ENCODE measurements at regions not wholly inside any gene's neighbourhood (a gene's known extent, or its start where the extent isn't known, plus 50 kb on each side); places are given as distances from the start of the nearest gene placed in this dataset.

- ATAC-seq: peak in 1 of 8 donors; percentile 39
- peak overlapping the region in 1 of 10 donors; percentile 29 for H3K27ac ChIP-seq
These were observed 103.2 kb downstream of the FAM161A start for GRCh38 chr2:61750624-61751023.

GRCh38 chr2:61742955-61743354 is 110.9 kb downstream of the FAM161A start:
- no peaks in the 10 kb centered on the region for H3K4me1 ChIP-seq
- no peak overlapping the region for H3K27ac ChIP-seq
- no peaks in the 10 kb centered on the region for H3K36me3 ChIP-seq
- no peak overlapping the region for H3K4me3 ChIP-seq
- ATAC-seq: no peak
- no peaks in the 10 kb centered on the region for H3K9me3 ChIP-seq
- no peak for DNase-seq
- intact Hi-C loops (cut with DNase I): no loop called here
- TF ChIP-seq CTCF (IDR thresholded peaks at IDR 0.05): no peak
- H3K27me3 ChIP-seq: no peaks in the 10 kb centered on the region
- WGBS, 2 donors: 90 to 93% methylated on average over 6 of the region's 6 CpGs

More at GRCh38 chr2:61750624-61751023, 103.2 kb downstream of the FAM161A start:
- H3K9me3 ChIP-seq: peaks cover 0 to 22% (median 8%) of the 10 kb centered on the region in 11 donors
- TF ChIP-seq CTCF (IDR thresholded peaks at IDR 0.05): no peak
- H3K27me3 ChIP-seq: no peaks in the 10 kb centered on the region
- no peaks in the 10 kb centered on the region for H3K36me3 ChIP-seq
- intact Hi-C loops (cut with DNase I): no loop called here
- peaks cover 0 to 6% (median 0%) of the 10 kb centered on the region in 9 donors for H3K4me1 ChIP-seq
- no peak for DNase-seq
- whole genome bisulfite sequencing, 2 donors: 20 to 27% methylated on average over 2 of the region's 2 CpGs
- H3K4me3 ChIP-seq: no peak overlapping the region

- H3K36me3 ChIP-seq: no peaks in the 10 kb centered on the region
- WGBS, 2 donors: 40 to 46% methylated on average over 3 of the region's 3 CpGs
- H3K27me3 ChIP-seq: no peaks in the 10 kb centered on the region
- H3K9me3 ChIP-seq: no peaks in the 10 kb centered on the region
- no peak for ATAC-seq
- no peak overlapping the region for H3K27ac ChIP-seq
- DNase-seq: no peak
- no peak for TF ChIP-seq CTCF (IDR thresholded peaks at IDR 0.05)
- H3K4me3 ChIP-seq: no peak overlapping the region
- intact Hi-C loops (cut with DNase I): no loop called here
- no peaks in the 10 kb centered on the region for H3K4me1 ChIP-seq
These were observed 116.0 kb downstream of the FAM161A start for GRCh38 chr2:61737841-61738240.

- Histone ChIP-seq H3K27ac (no peak overlapping the region), H3K9me3 (no peaks in the 10 kb centered on the region), H3K4me3 (no peak overlapping the region), H3K4me1 (no peaks in the 10 kb centered on the region), H3K36me3 (no peaks in the 10 kb centered on the region), H3K27me3 (no peaks in the 10 kb centered on the region)
- no peak for DNase-seq
- 84% methylated on average over 4 of the region's 4 CpGs for WGBS, 2 donors
- intact Hi-C loops (cut with DNase I): no loop called here
- no peak for ATAC-seq
- no peak for TF ChIP-seq CTCF (IDR thresholded peaks at IDR 0.05)
These were observed 116.9 kb downstream of the FAM161A start for GRCh38 chr2:61736953-61737352.

Data from heart right ventricle (tissue), 16 donors.